ENCODE measurements at regions not wholly inside any gene's neighbourhood (a gene's known extent, or its start where the extent isn't known, plus 50 kb on each side); places are given as distances from the start of the nearest gene placed in this dataset.

- no peak for TF ChIP-seq CTCF (IDR thresholded peaks at IDR 0.05; ENCODE audit: control insufficient read depth, extremely low read depth, insufficient read depth)
- DNase-seq (ENCODE audit: low read depth): peak; percentile 63
Observed at GRCh38 chr3:167899093-167899492, 163.6 kb downstream of the SERPINI1 start.

GRCh38 chr3:167898091-167898490 lies 162.6 kb downstream of the SERPINI1 start:
- TF ChIP-seq CTCF (IDR thresholded peaks at IDR 0.05; ENCODE audit: control insufficient read depth, extremely low read depth, insufficient read depth): no peak
- H3K4me3 ChIP-seq (ENCODE audit: low read depth, low read length): no peak overlapping the region
- no peak for DNase-seq (ENCODE audit: low read depth)

More at GRCh38 chr3:167899093-167899492, 163.6 kb downstream of the SERPINI1 start:
- no peak overlapping the region for H3K4me3 ChIP-seq (ENCODE audit: low read depth, low read length)

GRCh38 chr3:167895684-167896083 lies 160.2 kb downstream of the SERPINI1 start:
- DNase-seq (ENCODE audit: low read depth): no peak
- H3K4me3 ChIP-seq (ENCODE audit: low read depth, low read length): no peak overlapping the region
- TF ChIP-seq CTCF (IDR thresholded peaks at IDR 0.05; ENCODE audit: control insufficient read depth, extremely low read depth, insufficient read depth): no peak

DNA sequence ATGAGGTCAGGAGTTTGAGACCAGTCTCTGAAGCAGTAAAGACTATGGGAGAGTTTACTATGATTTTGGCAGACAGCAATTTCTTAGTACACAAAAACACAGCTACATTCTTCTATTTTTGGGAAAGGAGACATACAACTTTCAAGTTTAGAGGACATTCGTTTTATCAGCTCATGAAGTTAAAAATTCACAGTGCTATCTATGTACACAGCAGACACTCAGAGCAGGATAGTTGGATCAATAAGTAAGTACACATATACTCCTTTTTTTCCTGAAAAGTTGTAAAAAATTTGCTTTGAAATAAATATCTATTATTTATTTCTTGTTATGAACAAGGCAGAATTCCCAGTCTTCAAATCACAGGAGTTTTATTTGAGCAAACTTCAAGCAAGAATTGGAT lies 159.7 kb downstream of the SERPINI1 start:
- TF ChIP-seq CTCF (IDR thresholded peaks at IDR 0.05; ENCODE audit: control insufficient read depth, extremely low read depth, insufficient read depth): no peak
- no peak overlapping the region for H3K4me3 ChIP-seq (ENCODE audit: low read depth, low read length)
- DNase-seq (ENCODE audit: low read depth): no peak

DNA sequence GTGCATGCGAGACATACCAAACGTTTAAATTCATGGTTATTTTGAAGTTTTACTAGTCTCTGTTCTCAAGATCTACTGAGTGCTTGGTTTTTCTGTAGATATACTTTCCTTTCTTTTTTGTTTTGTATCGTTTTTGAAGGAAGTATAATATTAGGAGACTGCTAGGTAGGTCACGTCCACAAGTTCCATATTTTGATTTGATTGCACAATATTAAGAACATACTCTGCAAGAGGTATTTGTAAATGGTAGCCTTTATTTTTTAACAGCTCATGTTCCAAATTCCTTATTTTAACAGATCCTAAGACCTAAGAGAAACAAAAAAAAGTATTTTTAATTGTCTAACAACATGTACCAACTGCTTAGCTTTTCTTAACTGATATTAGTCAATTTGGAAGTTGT lies 156.7 kb downstream of the SERPINI1 start:
- no peak for DNase-seq (ENCODE audit: low read depth)
- no peak overlapping the region for H3K4me3 ChIP-seq (ENCODE audit: low read depth, low read length)
- TF ChIP-seq CTCF (IDR thresholded peaks at IDR 0.05; ENCODE audit: control insufficient read depth, extremely low read depth, insufficient read depth): no peak

- no peak for TF ChIP-seq CTCF (IDR thresholded peaks at IDR 0.05; ENCODE audit: control insufficient read depth, extremely low read depth, insufficient read depth)
- DNase-seq (ENCODE audit: low read depth): no peak
- H3K4me3 ChIP-seq (ENCODE audit: low read depth, low read length): no peak overlapping the region
Observed at GRCh38 chr3:167887096-167887495, 151.6 kb downstream of the SERPINI1 start.

GRCh38 chr3:167886690-167887089 lies 151.2 kb downstream of the SERPINI1 start:
- H3K4me3 ChIP-seq (ENCODE audit: low read depth, low read length): no peak overlapping the region
- DNase-seq (ENCODE audit: low read depth): no peak
- TF ChIP-seq CTCF (IDR thresholded peaks at IDR 0.05; ENCODE audit: control insufficient read depth, extremely low read depth, insufficient read depth): no peak

Data from LNCaP clone FGC (cell line).